ENCODE measurements at regions not wholly inside any gene's neighbourhood (a gene's known extent, or its start where the extent isn't known, plus 50 kb on each side); places are given as distances from the start of the nearest gene placed in this dataset.

GRCh38 chr6:23526526-23526925, 599.5 kb upstream of the NRSN1 start:
- no peak for TF ChIP-seq ZNF239 (tag by site-specific recombination; IDR thresholded peaks at IDR 0.05)
- TF ChIP-seq ZNF645 (tag by site-specific recombination; IDR thresholded peaks at IDR 0.05) = no peak
- TF ChIP-seq ZNF175 (tag by site-specific recombination; IDR thresholded peaks at IDR 0.05) = no peak
- no peak for TF ChIP-seq CTCF (tag by site-specific recombination; IDR thresholded peaks at IDR 0.05)
- TF ChIP-seq YY1 (tag by site-specific recombination; IDR thresholded peaks at IDR 0.05) = no peak
- TF ChIP-seq ZBTB8A (tag by site-specific recombination; IDR thresholded peaks at IDR 0.05) = no peak
- no peak for TF ChIP-seq SCRT2 (tag by site-specific recombination; IDR thresholded peaks at IDR 0.05)
- TF ChIP-seq GLI4 (tag by site-specific recombination; IDR thresholded peaks at IDR 0.05) = no peak
- no peak for TF ChIP-seq ZNF26 (tag by site-specific recombination; IDR thresholded peaks at IDR 0.05)
- TF ChIP-seq SP2 (tag by site-specific recombination; IDR thresholded peaks at IDR 0.05) = no peak
- TF ChIP-seq HOXA7 (CRISPR knock-in tag; IDR thresholded peaks at IDR 0.05; ENCODE audit: borderline replicate concordance) = no peak
- no peak for TF ChIP-seq ZNF10 (tag by site-specific recombination; IDR thresholded peaks at IDR 0.05)
- no peak for TF ChIP-seq KLF1 (tag by site-specific recombination; IDR thresholded peaks at IDR 0.05)
